HEK293 (cell line): ENCODE measurements at regions not wholly inside any gene's neighbourhood (a gene's known extent, or its start where the extent isn't known, plus 50 kb on each side); places are given as distances from the start of the nearest gene placed in this dataset.

Source experiments
- BCL11A ChIP-seq: fragments of 450-650 bp; formaldehyde crosslinking; IDR thresholded peaks from 2 replicates; pipeline ENCODE4 v1.5.1; 2016; ENCODE audit warnings: low read depth, missing biosample characterization, missing genetic modification characterization
- CTCF ChIP-seq: fragments of 450-650 bp; formaldehyde crosslinking; IDR thresholded peaks from 2 replicates; pipeline ENCODE4 v1.5.1; 2016; ENCODE audit warnings: missing biosample characterization, missing genetic modification characterization
- ELK4 ChIP-seq: IDR thresholded peaks from 2 replicates; pipeline ENCODE4 v1.6.1; 2011; ENCODE audit warnings: mild to moderate bottlenecking, low read depth, low read length, borderline replicate concordance
- PATZ1 ChIP-seq: fragments of 450-650 bp; formaldehyde crosslinking; IDR thresholded peaks from 2 replicates; pipeline ENCODE4 v1.5.1; 2016; ENCODE audit warnings: missing biosample characterization, missing genetic modification characterization
- PRDM6 ChIP-seq: fragments of 450-650 bp; formaldehyde crosslinking; IDR thresholded peaks from 2 replicates; pipeline ENCODE4 v1.5.1; 2017; ENCODE audit warnings: missing biosample characterization, missing genetic modification characterization
- SALL2 ChIP-seq: fragments of 450-650 bp; formaldehyde crosslinking; IDR thresholded peaks from 2 replicates; pipeline ENCODE4 v1.5.0; 2017; ENCODE audit warnings: missing biosample characterization, mild to moderate bottlenecking, missing genetic modification characterization, borderline replicate concordance
- SP7 ChIP-seq: fragments of 450-650 bp; formaldehyde crosslinking; IDR thresholded peaks from 2 replicates; pipeline ENCODE4 v1.5.1; 2016; ENCODE audit warnings: missing biosample characterization, missing genetic modification characterization
- ZBTB44 ChIP-seq: fragments of 450-650 bp; IDR thresholded peaks from 2 replicates; pipeline ENCODE4 v1.5.1; 2018; ENCODE audit warnings: missing biosample characterization, mild to moderate bottlenecking, missing genetic modification characterization
- ZNF510 ChIP-seq: fragments of 450-650 bp; formaldehyde crosslinking; IDR thresholded peaks from 2 replicates; pipeline ENCODE4 v1.5.1; 2018; ENCODE audit warnings: mild to moderate bottlenecking, missing genetic modification characterization, missing biosample characterization; ENCODE audit not compliant: insufficient replicate concordance

- no peak for TF ChIP-seq ZNF510 (tag by site-specific recombination)
- TF ChIP-seq CTCF (tag by site-specific recombination): no peak
- no peak for TF ChIP-seq PRDM6 (tag by site-specific recombination)
- no peak for TF ChIP-seq PATZ1 (tag by site-specific recombination)
- TF ChIP-seq ZBTB44: no peak
- no peak for TF ChIP-seq ELK4
- TF ChIP-seq BCL11A (tag by site-specific recombination): no peak
- TF ChIP-seq SP7 (tag by site-specific recombination): no peak
- no peak for TF ChIP-seq SALL2 (tag by site-specific recombination)
These were observed 127.6 kb upstream of the LMO4 start for GRCh38 chr1:87200875-87201638.
